Activated CD8-positive, alpha-beta T cell treated with anti-CD3 and anti-CD28 coated beads, Interleukin-2, amount 10 ng/mL, durations not matched to agents 7 days and 5 days (primary cell): ENCODE measurements at regions not wholly inside any gene's neighbourhood (a gene's known extent, or its start where the extent isn't known, plus 50 kb on each side); places are given as distances from the start of the nearest gene placed in this dataset.

Experiments
- ATAC-seq: fragments of 150-1000 bp; cut with Tn5 transposase; one replicate; pipeline ENCODE4 v1.10.0; 2021; ENCODE audit warnings: moderate library complexity
- CTCF ChIA-PET: fragments of 350-600 bp; sonication (Branson Sonifier 250); formaldehyde crosslinking; loops from one replicate; lab custom pipeline; 2021; ENCODE audit warnings: antibody characterized with exemption; lab: Charles Lee
- POLR2A ChIA-PET: fragments of 350-600 bp; sonication (Branson Sonifier 250); formaldehyde crosslinking; loops from one replicate; lab custom pipeline; 2021; ENCODE audit warnings: antibody characterized with exemption; lab: Charles Lee
- DNase-seq: peaks from one replicate; pipeline ENCODE4 v3.0.0-alpha.2; 2020
- H3K27ac Mint-ChIP-seq: one replicate; pipeline ENCODE4 v1.8.0; 2021; ENCODE audit warnings: mild to moderate bottlenecking, mixed read lengths
- H3K27me3 Mint-ChIP-seq: one replicate; pipeline ENCODE4 v1.8.0; 2021; ENCODE audit warnings: low read depth, mixed read lengths
- H3K36me3 Mint-ChIP-seq: one replicate; pipeline ENCODE4 v1.8.0; 2021; ENCODE audit warnings: low read depth, mixed read lengths
- H3K4me1 Mint-ChIP-seq: one replicate; pipeline ENCODE4 v1.8.0; 2021; ENCODE audit warnings: low read depth, mixed read lengths
- H3K4me3 Mint-ChIP-seq: one replicate; pipeline ENCODE4 v1.8.0; 2021; ENCODE audit warnings: mild to moderate bottlenecking, mixed read lengths
- H3K9me3 Mint-ChIP-seq: one replicate; pipeline ENCODE4 v1.8.0; 2022; ENCODE audit warnings: mixed read lengths; ENCODE audit not compliant: insufficient read depth

GRCh38 chr10:2120746-2121145 is 383.4 kb upstream of the ADARB2 start:
- DNase-seq (no peak), ATAC-seq (no peak)
- Mint-ChIP-seq H3K9me3 (no peaks in the 10 kb centered on the region), H3K27me3 (no peaks in the 10 kb centered on the region), H3K4me3 (no peak overlapping the region), H3K4me1 (no peaks in the 10 kb centered on the region), H3K27ac (no peak overlapping the region), H3K36me3 (no peaks in the 10 kb centered on the region)
- ChIA-PET POLR2A (no interaction called here), CTCF (no interaction called here)

- POLR2A ChIA-PET = no interaction called here
- CTCF ChIA-PET = no interaction called here
- H3K4me1 Mint-ChIP-seq = no peaks in the 10 kb centered on the region
Observed at GRCh38 chr10:2119316-2119715, 382.0 kb upstream of the ADARB2 start.

GRCh38 chr10:2118201-2118600 is 380.9 kb upstream of the ADARB2 start:
- Mint-ChIP-seq H3K36me3 (no peaks in the 10 kb centered on the region), H3K4me1 (no peaks in the 10 kb centered on the region), H3K27ac (no peak overlapping the region), H3K27me3 (no peaks in the 10 kb centered on the region), H3K4me3 (no peak overlapping the region), H3K9me3 (no peaks in the 10 kb centered on the region)
- DNase-seq = no peak
- POLR2A ChIA-PET = no interaction called here
- CTCF ChIA-PET = no interaction called here
- ATAC-seq = no peak

More at GRCh38 chr10:2119316-2119715, 382.0 kb upstream of the ADARB2 start:
- no peak overlapping the region for H3K27ac Mint-ChIP-seq
- H3K27me3 Mint-ChIP-seq = no peaks in the 10 kb centered on the region
- no peak overlapping the region for H3K4me3 Mint-ChIP-seq
- ATAC-seq (no peak), DNase-seq (no peak)
- no peaks in the 10 kb centered on the region for H3K36me3 Mint-ChIP-seq
- no peaks in the 10 kb centered on the region for H3K9me3 Mint-ChIP-seq

- H3K4me1 Mint-ChIP-seq = no peaks in the 10 kb centered on the region
- no peaks in the 10 kb centered on the region for H3K27me3 Mint-ChIP-seq
- ChIA-PET CTCF (no interaction called here), POLR2A (no interaction called here)
- no peak overlapping the region for H3K27ac Mint-ChIP-seq
- ATAC-seq = no peak
- H3K4me3 Mint-ChIP-seq = no peak overlapping the region
- no peak for DNase-seq
- no peaks in the 10 kb centered on the region for H3K9me3 Mint-ChIP-seq
- H3K36me3 Mint-ChIP-seq = no peaks in the 10 kb centered on the region
Observed at GRCh38 chr10:2117641-2118040, 380.3 kb upstream of the ADARB2 start.

GRCh38 chr10:2111965-2112364 is 374.6 kb upstream of the ADARB2 start:
- no peak overlapping the region for H3K27ac Mint-ChIP-seq
- H3K4me1 Mint-ChIP-seq = no peaks in the 10 kb centered on the region
- H3K9me3 Mint-ChIP-seq = no peaks in the 10 kb centered on the region
- no peaks in the 10 kb centered on the region for H3K36me3 Mint-ChIP-seq
- no peaks in the 10 kb centered on the region for H3K27me3 Mint-ChIP-seq
- ATAC-seq (no peak), DNase-seq (no peak)
- no peak overlapping the region for H3K4me3 Mint-ChIP-seq
- POLR2A ChIA-PET = no interaction called here
- CTCF ChIA-PET = no interaction called here

- H3K27ac Mint-ChIP-seq = no peak overlapping the region
- H3K4me3 Mint-ChIP-seq = no peak overlapping the region
- H3K9me3 Mint-ChIP-seq = no peaks in the 10 kb centered on the region
- no peak for DNase-seq
- no peaks in the 10 kb centered on the region for H3K4me1 Mint-ChIP-seq
- CTCF ChIA-PET = no interaction called here
- no peaks in the 10 kb centered on the region for H3K27me3 Mint-ChIP-seq
- H3K36me3 Mint-ChIP-seq = no peaks in the 10 kb centered on the region
- ATAC-seq = no peak
- POLR2A ChIA-PET = no interaction called here
Observed at GRCh38 chr10:2108496-2108895, 371.2 kb upstream of the ADARB2 start.

- H3K9me3 Mint-ChIP-seq = no peaks in the 10 kb centered on the region
- H3K4me1 Mint-ChIP-seq = no peaks in the 10 kb centered on the region
- DNase-seq (no peak), ATAC-seq (no peak)
- ChIA-PET CTCF (no interaction called here), POLR2A (no interaction called here)
- H3K36me3 Mint-ChIP-seq = no peaks in the 10 kb centered on the region
- no peak overlapping the region for H3K4me3 Mint-ChIP-seq
- no peaks in the 10 kb centered on the region for H3K27me3 Mint-ChIP-seq
- H3K27ac Mint-ChIP-seq = no peak overlapping the region
Observed at GRCh38 chr10:2106641-2107040, 369.3 kb upstream of the ADARB2 start.

GRCh38 chr10:2099321-2099720 is 362.0 kb upstream of the ADARB2 start:
- POLR2A ChIA-PET = no interaction called here
- Mint-ChIP-seq H3K27ac (no peak overlapping the region), H3K4me3 (no peak overlapping the region), H3K36me3 (no peaks in the 10 kb centered on the region), H3K27me3 (no peaks in the 10 kb centered on the region), H3K9me3 (no peaks in the 10 kb centered on the region), H3K4me1 (no peaks in the 10 kb centered on the region)
- CTCF ChIA-PET = no interaction called here
- ATAC-seq (no peak), DNase-seq (no peak)

GRCh38 chr10:2097937-2098336 is 360.6 kb upstream of the ADARB2 start:
- Mint-ChIP-seq H3K36me3 (no peaks in the 10 kb centered on the region), H3K4me3 (no peak overlapping the region), H3K27me3 (no peaks in the 10 kb centered on the region), H3K9me3 (no peaks in the 10 kb centered on the region), H3K27ac (no peak overlapping the region), H3K4me1 (no peaks in the 10 kb centered on the region)
- ChIA-PET POLR2A (no interaction called here), CTCF (no interaction called here)
- ATAC-seq = no peak
- DNase-seq = no peak

GRCh38 chr10:2094171-2094570 is 356.8 kb upstream of the ADARB2 start:
- Mint-ChIP-seq H3K4me3 (no peak overlapping the region), H3K9me3 (no peaks in the 10 kb centered on the region), H3K36me3 (no peaks in the 10 kb centered on the region), H3K4me1 (no peaks in the 10 kb centered on the region), H3K27ac (no peak overlapping the region), H3K27me3 (no peaks in the 10 kb centered on the region)
- CTCF ChIA-PET = no interaction called here
- DNase-seq = no peak
- POLR2A ChIA-PET = no interaction called here
- no peak for ATAC-seq

- ChIA-PET POLR2A (no interaction called here), CTCF (no interaction called here)
- Mint-ChIP-seq H3K9me3 (no peaks in the 10 kb centered on the region), H3K27me3 (no peaks in the 10 kb centered on the region), H3K4me1 (no peaks in the 10 kb centered on the region), H3K36me3 (no peaks in the 10 kb centered on the region), H3K27ac (no peak overlapping the region), H3K4me3 (no peak overlapping the region)
- ATAC-seq = no peak
- DNase-seq = no peak
Observed at GRCh38 chr10:2083591-2083990, 346.3 kb upstream of the ADARB2 start.

GRCh38 chr10:2081501-2081900 is 344.2 kb upstream of the ADARB2 start:
- Mint-ChIP-seq H3K36me3 (no peaks in the 10 kb centered on the region), H3K4me3 (no peak overlapping the region), H3K9me3 (no peaks in the 10 kb centered on the region), H3K27ac (no peak overlapping the region), H3K4me1 (no peaks in the 10 kb centered on the region), H3K27me3 (no peaks in the 10 kb centered on the region)
- ATAC-seq = no peak
- no peak for DNase-seq
- ChIA-PET POLR2A (no interaction called here), CTCF (no interaction called here)

GRCh38 chr10:2079603-2080078 is 342.3 kb upstream of the ADARB2 start:
- ATAC-seq = no peak
- CTCF ChIA-PET = no interaction called here
- no peaks in the 10 kb centered on the region for H3K4me1 Mint-ChIP-seq
- no peak for DNase-seq
- no peaks in the 10 kb centered on the region for H3K9me3 Mint-ChIP-seq
- no peak overlapping the region for H3K4me3 Mint-ChIP-seq
- H3K27me3 Mint-ChIP-seq = no peaks in the 10 kb centered on the region
- H3K36me3 Mint-ChIP-seq = no peaks in the 10 kb centered on the region
- POLR2A ChIA-PET = no interaction called here
- H3K27ac Mint-ChIP-seq = no peak overlapping the region
